GM19397 (cell line): ENCODE measurements at regions not wholly inside any gene's neighbourhood (a gene's known extent, or its start where the extent isn't known, plus 50 kb on each side); places are given as distances from the start of the nearest gene placed in this dataset.
"Not testable (repeated sequence)": the region's sequence is repeated elsewhere in the genome, so short reads cannot be mapped to it uniquely, and the experiment has no call there.

Experiments
- ATAC-seq: cut with Tn5 transposase; IDR thresholded peaks from one replicate; pipeline ENCODE4 v1.9.1; 2021; ENCODE audit warnings: mild to moderate bottlenecking, moderate library complexity; ENCODE audit not compliant: unreplicated experiment

GRCh38 chr9:108803428-108804065 lies 52.2 kb downstream of the ACTL7B start:
- ATAC-seq: no peak

- ATAC-seq: no peak
Observed at GRCh38 chr9:108802967-108803366, 52.8 kb downstream of the ACTL7B start.

- no peak for ATAC-seq
Observed at GRCh38 chr9:108801949-108802348, 53.8 kb downstream of the ACTL7B start.

GRCh38 chr9:108800632-108801099 lies 55.1 kb downstream of the ACTL7B start:
- ATAC-seq: no peak

GRCh38 chr9:108793573-108793972 lies 62.2 kb downstream of the ACTL7B start:
- ATAC-seq: no peak

- ATAC-seq: no peak
Observed at GRCh38 chr9:108789742-108790141, 66.0 kb downstream of the ACTL7B start.

GRCh38 chr9:108787690-108788048 lies 68.1 kb downstream of the ACTL7B start:
- no peak for ATAC-seq

GRCh38 chr9:108786901-108787689 lies 68.7 kb downstream of the ACTL7B start:
- no peak for ATAC-seq

- ATAC-seq: no peak
Observed at GRCh38 chr9:108786322-108786721, 69.5 kb downstream of the ACTL7B start.

- no peak for ATAC-seq
Observed at GRCh38 chr9:108784998-108785397, 70.8 kb downstream of the ACTL7B start.

GRCh38 chr9:108783731-108784495 lies 71.9 kb downstream of the ACTL7B start:
- ATAC-seq: no peak

GRCh38 chr9:108783326-108783725 lies 72.5 kb downstream of the ACTL7B start:
- ATAC-seq: no peak

- no peak for ATAC-seq
Observed at GRCh38 chr9:108780942-108781734, 74.6 kb downstream of the ACTL7B start.

- ATAC-seq: no peak
Observed at GRCh38 chr9:108779551-108780325, 76.0 kb downstream of the ACTL7B start.

GRCh38 chr9:108776920-108777639 lies 78.7 kb downstream of the ACTL7B start:
- ATAC-seq: no peak

- no peak for ATAC-seq
Observed at GRCh38 chr9:108775901-108776306, 79.9 kb downstream of the ACTL7B start.

- not testable (repeated sequence) for ATAC-seq
Observed at GRCh38 chr9:108774088-108774487, 81.7 kb downstream of the ACTL7B start.

- no peak for ATAC-seq
Observed at GRCh38 chr9:108772301-108772894, 83.4 kb downstream of the ACTL7B start.

GRCh38 chr9:108768744-108769143 lies 87.0 kb downstream of the ACTL7B start:
- ATAC-seq: no peak
